Stimulated activated CD8-positive, alpha-beta memory T cell treated with anti-CD3 and anti-CD28 coated beads, Interleukin-12 subunit alpha, Interleukin-12 subunit beta, amount 100 ng/mL, for 24 hours (primary cell): ENCODE measurements at regions not wholly inside any gene's neighbourhood (a gene's known extent, or its start where the extent isn't known, plus 50 kb on each side); places are given as distances from the start of the nearest gene placed in this dataset.
A peak's percentile ranks its signal among the peaks of the same experiment; 100 is the strongest.
"Not testable (repeated sequence)": the region's sequence is repeated elsewhere in the genome, so short reads cannot be mapped to it uniquely, and the experiment has no call there.

Source experiments
- DNase-seq: peaks from one replicate; pipeline ENCODE4 v3.0.0-alpha.2; 2020; ENCODE audit errors: extremely low read depth

DNA sequence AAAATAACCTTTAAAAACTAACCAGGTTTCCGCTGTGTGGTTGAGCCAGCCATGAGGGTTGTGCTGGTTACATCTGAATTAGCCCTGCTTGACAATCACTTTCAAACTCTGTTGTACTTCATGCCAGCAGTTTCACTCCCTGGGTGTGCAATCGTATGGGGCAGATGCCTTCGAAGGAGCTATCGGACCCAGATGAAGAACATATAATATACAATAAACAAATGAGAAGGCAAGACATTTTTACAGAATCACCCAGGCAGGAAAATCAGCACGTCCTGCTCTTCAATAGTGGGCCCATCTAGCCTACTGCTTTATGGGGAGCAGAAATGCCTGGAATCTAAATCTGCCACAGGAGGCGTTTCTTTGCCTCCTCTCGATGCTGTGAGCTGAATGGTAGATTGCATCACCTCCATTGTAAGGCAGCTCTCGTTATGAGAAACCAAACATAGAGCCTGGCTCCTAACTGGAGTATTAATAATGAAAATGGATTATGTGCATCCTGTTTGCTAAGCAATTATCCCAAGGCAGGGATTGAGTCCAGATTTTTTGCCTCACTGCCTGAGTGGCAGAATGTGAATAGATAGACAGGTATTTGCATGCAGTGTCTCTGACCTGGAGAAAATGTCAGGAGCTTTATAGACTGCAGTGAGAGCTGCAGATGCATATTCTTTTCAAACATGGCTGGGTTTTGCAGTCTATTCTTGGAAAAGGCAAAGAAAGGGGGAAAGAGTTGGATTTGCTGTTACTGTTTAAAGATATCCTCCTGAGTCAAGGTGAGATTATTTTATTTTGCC lies 143.3 kb upstream of the SMARCA2 start:
- no peak for DNase-seq

GRCh38 chr9:1875251-1875851 lies 139.8 kb upstream of the SMARCA2 start:
- DNase-seq: no peak

GRCh38 chr9:1875921-1876448 lies 139.2 kb upstream of the SMARCA2 start:
- DNase-seq: peak; percentile 33

DNA sequence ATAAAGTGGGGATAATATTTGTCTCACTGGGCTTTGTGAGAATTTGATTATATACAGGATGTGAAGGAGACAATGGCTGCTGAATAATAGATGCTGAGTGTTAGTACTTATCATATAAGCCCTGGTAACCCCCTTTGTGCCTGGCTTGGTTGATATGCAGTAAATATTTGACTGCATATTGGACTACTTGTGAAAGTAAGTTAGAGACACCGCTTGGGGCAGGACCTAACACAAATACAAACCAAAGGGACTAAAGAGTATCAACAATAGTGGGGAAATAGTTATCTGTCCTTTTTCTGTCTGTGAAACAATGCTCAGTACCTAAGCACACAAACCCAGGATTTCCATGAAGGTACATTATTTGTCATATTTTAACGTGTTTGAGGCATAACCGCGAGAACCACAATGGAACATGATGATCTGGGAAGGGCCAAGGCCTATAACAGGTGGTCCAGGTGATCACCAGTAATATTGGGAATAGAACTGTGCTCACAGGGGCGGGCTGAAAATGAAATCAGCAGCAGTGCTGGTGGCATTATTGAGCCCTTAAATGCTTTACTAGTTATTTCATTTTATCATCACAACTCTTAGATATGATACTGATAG lies 138.2 kb upstream of the SMARCA2 start:
- no peak for DNase-seq

GRCh38 chr9:1877951-1878350 lies 137.2 kb upstream of the SMARCA2 start:
- DNase-seq: no peak

DNA sequence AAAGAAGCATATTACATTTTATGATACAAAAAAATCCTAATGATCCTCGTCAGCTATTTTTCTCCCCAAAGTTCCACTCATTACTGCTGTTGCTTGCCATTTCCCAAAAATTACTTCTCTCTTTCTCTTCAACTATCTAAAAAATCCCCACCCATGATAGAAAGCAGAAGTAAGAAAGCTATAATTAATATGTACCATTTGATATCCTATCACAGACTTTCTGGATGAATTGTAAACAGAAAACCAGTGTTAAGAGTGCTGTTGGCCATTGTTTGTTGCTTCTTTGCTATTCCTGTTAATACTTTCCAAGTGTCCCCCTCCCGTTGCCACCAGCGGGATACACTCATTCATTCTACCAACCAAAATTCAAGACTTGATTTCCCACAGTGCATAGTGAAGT lies 136.3 kb upstream of the SMARCA2 start:
- DNase-seq: no peak

DNA sequence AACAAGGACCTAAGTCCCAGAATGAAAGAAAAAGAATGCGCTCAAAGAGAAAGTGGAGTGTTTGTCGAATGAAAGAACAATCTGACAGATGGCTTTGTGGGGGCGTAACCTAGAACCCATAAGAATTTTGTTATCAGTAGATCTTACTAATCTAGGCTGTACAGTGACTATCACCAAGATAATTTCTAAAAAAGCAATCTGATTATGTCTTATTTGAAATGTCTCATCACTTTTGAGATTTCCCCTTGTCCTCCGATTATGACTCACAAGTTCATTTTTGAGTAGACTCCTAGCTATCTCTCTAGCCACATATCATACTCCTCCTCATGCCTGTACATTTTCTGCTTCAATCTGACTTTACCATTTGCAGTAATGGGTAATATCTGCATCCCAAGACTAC lies 135.6 kb upstream of the SMARCA2 start:
- DNase-seq: no peak

- no peak for DNase-seq
Measured at GRCh38 chr9:1880038-1880565, 135.0 kb upstream of the SMARCA2 start.

GRCh38 chr9:1881708-1882295 lies 133.3 kb upstream of the SMARCA2 start:
- no peak for DNase-seq

GRCh38 chr9:1882711-1883403 lies 132.3 kb upstream of the SMARCA2 start:
- no peak for DNase-seq

DNA sequence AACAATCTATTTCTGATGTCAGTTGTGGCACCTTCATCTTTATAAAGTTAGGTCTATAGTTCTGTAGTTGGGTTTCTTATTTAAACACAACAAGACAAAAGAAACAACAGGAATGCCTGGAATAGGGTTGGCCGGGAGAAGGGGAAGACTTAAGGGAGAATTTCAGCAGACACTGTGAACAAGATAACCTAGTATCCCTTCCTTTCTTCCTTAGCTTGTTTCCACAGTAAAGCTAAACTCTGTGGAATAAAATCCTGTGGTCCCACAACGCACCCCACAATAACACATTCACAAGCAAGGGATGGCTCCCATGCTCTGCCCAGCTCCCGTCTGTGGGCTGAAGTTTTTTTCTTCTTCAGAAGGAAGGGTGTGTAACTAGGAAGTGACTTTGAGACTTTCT lies 124.9 kb upstream of the SMARCA2 start:
- DNase-seq: no peak

DNA sequence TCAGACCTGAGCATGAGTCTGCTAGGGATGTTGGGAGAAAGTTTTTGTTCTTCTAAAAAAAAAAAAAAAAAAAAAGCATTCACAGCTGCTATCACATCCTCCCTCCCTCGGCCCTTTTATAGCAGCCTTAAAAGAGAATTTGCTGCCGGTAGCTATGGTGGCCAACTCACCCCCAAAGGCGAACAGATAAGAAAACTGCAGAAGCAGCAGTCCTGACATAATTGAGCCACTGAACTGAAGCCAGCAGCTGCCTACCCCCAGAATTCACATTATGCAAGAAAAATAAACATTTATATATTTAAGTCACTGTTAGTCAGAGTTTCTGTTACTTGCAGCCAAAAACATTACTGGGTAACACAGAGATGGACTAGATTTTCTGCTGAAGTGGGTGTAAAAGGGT lies 124.3 kb upstream of the SMARCA2 start:
- no peak for DNase-seq

GRCh38 chr9:1903080-1903704 lies 112.0 kb upstream of the SMARCA2 start:
- not testable (repeated sequence) for DNase-seq

- no peak for DNase-seq
Measured at GRCh38 chr9:1907465-1907864, 107.7 kb upstream of the SMARCA2 start.

- DNase-seq: no peak
Measured at GRCh38 chr9:1909322-1909721, 105.8 kb upstream of the SMARCA2 start.

GRCh38 chr9:1910269-1910811 lies 104.8 kb upstream of the SMARCA2 start:
- DNase-seq: no peak

DNA sequence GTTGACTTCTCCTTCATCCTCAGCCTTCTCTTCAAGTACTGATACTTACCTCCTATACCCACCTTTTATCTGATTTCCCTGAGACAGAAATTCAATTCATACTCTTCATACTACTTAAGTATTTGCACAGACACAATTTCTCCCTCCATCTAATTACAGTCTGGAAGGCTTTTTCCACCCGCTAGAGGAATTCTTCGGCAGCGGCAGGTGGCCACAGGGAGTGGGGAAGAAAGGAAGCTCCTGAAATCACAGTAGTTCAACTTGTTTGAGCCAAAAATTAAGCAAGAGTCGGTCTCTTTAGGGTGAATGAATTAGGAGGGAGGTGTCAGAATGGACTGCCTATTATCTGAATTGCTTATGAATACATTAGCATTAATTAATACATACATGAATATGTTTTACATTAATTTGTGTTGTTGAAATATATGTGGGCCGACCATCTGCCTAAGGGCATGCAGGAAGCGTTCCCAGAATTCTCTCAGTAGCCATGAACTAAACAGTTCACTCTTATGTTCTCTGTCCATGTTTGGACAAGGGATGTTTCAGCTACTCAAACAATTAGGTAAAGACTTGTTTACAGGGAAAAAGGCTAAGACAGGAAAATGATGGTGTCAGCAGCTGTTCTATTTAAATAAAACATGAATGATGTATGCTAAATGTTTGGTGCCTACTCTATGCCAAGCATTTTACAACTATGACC lies 101.4 kb upstream of the SMARCA2 start:
- no peak for DNase-seq

DNA sequence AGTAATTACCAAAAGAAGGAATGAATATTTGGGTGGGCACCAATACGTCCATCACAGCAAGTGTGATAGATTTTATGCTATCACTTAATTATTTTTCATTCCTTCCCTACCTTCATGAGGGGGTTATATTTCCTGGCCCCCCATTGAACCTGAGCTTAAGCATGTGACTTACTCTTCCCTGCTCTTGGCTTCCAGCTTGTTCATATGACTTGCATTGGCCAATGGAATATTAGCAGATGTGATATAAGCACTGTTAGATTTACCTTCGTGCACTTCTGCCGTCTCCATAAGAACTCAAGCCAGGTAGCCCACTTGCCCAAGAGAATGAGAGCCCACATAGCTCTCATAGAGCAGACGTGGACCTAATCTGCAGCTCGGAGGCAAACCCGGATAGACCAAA lies 99.1 kb upstream of the SMARCA2 start:
- no peak for DNase-seq

- no peak for DNase-seq
Measured at GRCh38 chr9:1916655-1917054, 98.5 kb upstream of the SMARCA2 start.

DNA sequence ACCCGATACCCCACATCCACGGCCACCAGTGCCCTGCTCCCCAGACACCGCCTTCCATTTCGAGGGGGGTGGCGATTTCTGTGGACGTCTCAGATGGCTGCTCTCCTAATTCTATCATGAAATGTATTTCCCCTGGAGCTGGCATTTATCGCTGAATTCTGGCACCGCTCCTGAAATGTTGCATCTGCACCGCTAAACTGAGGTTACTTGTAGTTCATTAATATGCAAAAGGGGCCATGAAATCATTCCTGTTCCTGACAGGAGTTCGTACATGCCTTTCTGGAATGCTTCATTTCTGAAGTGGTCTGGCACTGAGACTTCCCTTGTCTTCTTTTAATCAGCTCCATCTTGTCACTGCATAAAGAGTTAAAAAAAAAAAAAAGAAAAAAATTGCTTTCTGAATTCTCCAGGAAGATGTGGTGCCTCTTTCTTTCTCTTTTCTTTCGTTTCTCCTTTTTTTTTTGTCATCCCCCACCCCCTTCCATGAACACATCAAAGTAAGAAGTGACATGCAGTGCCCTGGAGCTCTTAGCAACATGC lies 97.7 kb upstream of the SMARCA2 start:
- DNase-seq: no peak
